ENCODE measurements at regions not wholly inside any gene's neighbourhood (a gene's known extent, or its start where the extent isn't known, plus 50 kb on each side); places are given as distances from the start of the nearest gene placed in this dataset.

GRCh38 chr13:47241446-47241845, 344.6 kb upstream of the HTR2A start:
- no peak for TF ChIP-seq CTCF (IDR thresholded peaks at IDR 0.05)
- TF ChIP-seq EP300 (IDR thresholded peaks at IDR 0.05): no peak
- no peak for TF ChIP-seq POLR2AphosphoS5 (IDR thresholded peaks at IDR 0.05)

Data from sigmoid colon (tissue), 4 donors.